ENCODE measurements at regions not wholly inside any gene's neighbourhood (a gene's known extent, or its start where the extent isn't known, plus 50 kb on each side); places are given as distances from the start of the nearest gene placed in this dataset.

DNA sequence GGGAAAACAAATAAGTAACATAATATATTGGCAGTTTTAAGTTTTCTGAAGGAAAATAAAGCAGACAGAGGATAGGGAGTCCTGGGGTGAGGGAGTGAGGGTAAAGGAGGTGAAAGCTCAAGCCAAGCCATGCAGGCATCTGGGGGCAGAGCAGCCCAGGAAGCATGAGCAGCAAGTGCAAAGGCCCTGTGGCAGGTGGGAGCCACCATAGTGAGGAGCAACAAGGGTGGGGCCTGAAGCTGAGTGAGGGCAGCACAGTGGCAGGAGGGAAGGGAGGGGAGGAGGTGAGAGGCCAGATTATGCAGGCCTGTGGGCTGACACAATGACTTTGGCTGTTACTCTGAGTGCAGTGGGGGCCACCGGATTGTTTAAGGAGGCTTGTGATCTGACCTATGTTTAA lies 138.8 kb upstream of the TNR start:
- 82% methylated on average over 1 of the region's 1 CpG for WGBS (ENCODE audit: insufficient coverage)

DNA sequence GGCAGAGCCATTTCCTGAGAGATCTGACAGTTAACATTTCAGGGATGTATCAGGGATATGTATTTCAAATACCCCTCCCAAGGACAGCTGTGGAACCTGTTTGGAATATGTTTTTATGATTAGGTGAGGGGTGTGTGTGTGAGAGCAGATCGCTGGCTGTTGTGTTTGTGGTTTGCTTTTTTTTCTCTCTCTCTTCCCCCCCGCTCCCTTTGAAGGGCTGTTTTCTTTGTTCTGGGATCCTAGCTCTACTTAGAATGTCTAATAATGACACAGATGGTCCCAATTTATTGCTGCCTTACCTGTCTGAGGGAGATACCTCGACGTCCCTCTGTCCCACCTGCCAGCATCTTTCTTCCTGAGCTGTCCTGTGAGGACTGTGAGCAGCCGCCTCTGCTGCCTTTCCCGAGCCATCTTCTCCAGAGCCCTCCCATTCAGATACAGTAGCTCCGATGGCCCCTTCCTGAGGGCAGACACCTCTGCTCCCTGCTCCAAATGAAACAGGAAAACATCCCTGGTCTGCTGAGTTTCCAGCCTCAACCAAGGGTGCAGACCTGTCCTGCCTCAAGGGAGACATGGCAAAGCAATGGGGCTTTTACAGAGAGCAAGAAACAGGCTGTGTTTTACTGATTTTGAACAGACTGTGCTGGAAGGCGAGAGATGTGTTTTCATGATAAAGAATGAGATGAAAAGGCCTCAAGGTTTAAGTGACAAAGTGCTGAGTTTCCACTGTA lies 138.0 kb upstream of the TNR start:
- Histone ChIP-seq H3K4me3 (ENCODE audit: low read length) (no peak overlapping the region), H3K36me3 (ENCODE audit: control insufficient read depth, insufficient read depth, low read length) (no peaks in the 10 kb centered on the region), H3K4me1 (ENCODE audit: control insufficient read depth, insufficient read depth, low read length) (peaks cover 6% of the 10 kb centered on the region), H3K27me3 (ENCODE audit: control insufficient read depth, insufficient read depth, low read length) (no peaks in the 10 kb centered on the region), H3K9me3 (replicated peaks; ENCODE audit: control insufficient read depth, low read depth, low read length) (no peaks in the 10 kb centered on the region), H3K27ac (ENCODE audit: low read length) (no peak overlapping the region)
- 8% methylated on average over 5 of the region's 8 CpGs for WGBS (ENCODE audit: insufficient coverage)
- DNase-seq: no peak

More for the DNA sequence above, 138.8 kb upstream of the TNR start:
- DNase-seq: no peak
- peaks cover 4% of the 10 kb centered on the region for H3K4me1 ChIP-seq (ENCODE audit: control insufficient read depth, insufficient read depth, low read length)
- no peak overlapping the region for H3K27ac ChIP-seq (ENCODE audit: low read length)
- no peak overlapping the region for H3K4me3 ChIP-seq (ENCODE audit: low read length)
- no peaks in the 10 kb centered on the region for H3K9me3 ChIP-seq (replicated peaks; ENCODE audit: control insufficient read depth, low read depth, low read length)
- no peaks in the 10 kb centered on the region for H3K36me3 ChIP-seq (ENCODE audit: control insufficient read depth, insufficient read depth, low read length)
- H3K27me3 ChIP-seq (ENCODE audit: control insufficient read depth, insufficient read depth, low read length): no peaks in the 10 kb centered on the region

DNA sequence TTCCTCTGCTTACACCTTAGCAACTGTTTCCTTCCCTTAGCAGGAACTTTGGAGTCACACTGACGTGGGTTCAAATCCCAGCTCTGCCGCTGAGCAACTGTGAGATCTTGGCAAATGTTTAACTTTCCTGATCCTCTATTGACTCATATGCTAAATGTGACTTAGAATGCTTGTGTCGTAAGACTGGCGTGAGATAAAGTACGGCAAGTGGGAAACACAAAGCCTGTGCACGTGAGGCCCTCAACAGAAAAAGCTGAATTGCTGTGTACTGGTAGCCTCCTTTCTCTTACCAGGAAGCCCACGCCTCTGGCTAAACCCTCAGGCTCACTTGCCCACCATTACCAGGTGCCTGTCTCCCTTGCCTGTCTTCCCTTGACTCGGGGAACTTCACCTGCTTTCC lies 135.4 kb upstream of the TNR start:
- 78% methylated on average over 5 of the region's 8 CpGs for WGBS (ENCODE audit: insufficient coverage)
- no peak for DNase-seq
- Histone ChIP-seq H3K36me3 (ENCODE audit: control insufficient read depth, insufficient read depth, low read length) (no peaks in the 10 kb centered on the region), H3K27ac (ENCODE audit: low read length) (no peak overlapping the region), H3K4me1 (ENCODE audit: control insufficient read depth, insufficient read depth, low read length) (peaks cover 5% of the 10 kb centered on the region), H3K27me3 (ENCODE audit: control insufficient read depth, insufficient read depth, low read length) (no peaks in the 10 kb centered on the region), H3K4me3 (ENCODE audit: low read length) (no peak overlapping the region), H3K9me3 (replicated peaks; ENCODE audit: control insufficient read depth, low read depth, low read length) (no peaks in the 10 kb centered on the region)

GRCh38 chr1:175877939-175878737 lies 134.7 kb upstream of the TNR start:
- H3K36me3 ChIP-seq (ENCODE audit: control insufficient read depth, insufficient read depth, low read length): no peaks in the 10 kb centered on the region
- WGBS (ENCODE audit: insufficient coverage): 84% methylated on average over 16 of the region's 20 CpGs
- H3K27ac ChIP-seq (ENCODE audit: low read length): no peak overlapping the region
- H3K27me3 ChIP-seq (ENCODE audit: control insufficient read depth, insufficient read depth, low read length): no peaks in the 10 kb centered on the region
- H3K9me3 ChIP-seq (replicated peaks; ENCODE audit: control insufficient read depth, low read depth, low read length): no peaks in the 10 kb centered on the region
- no peak for DNase-seq
- H3K4me3 ChIP-seq (ENCODE audit: low read length): no peak overlapping the region
- H3K4me1 ChIP-seq (ENCODE audit: control insufficient read depth, insufficient read depth, low read length): peaks cover 5% of the 10 kb centered on the region

DNA sequence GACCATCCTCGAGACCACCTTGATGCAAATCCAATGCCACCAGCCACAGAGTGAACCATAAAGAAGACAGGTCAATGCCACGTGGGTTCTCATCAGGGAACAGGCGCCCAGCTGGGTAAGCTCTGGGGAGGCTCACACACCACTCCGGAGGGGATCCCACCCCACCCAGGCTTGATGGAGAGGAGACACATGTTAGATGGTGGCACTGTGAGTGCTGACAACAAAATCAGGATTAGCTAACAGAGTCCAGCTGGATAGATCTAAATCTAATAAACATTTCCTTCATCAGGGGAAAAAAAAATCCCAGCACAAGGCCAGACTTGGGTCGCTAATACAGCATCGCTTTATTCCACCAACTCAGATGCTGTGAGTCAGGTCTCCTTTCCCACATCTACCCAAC lies 132.2 kb upstream of the TNR start:
- Histone ChIP-seq H3K9me3 (replicated peaks; ENCODE audit: control insufficient read depth, low read depth, low read length) (no peaks in the 10 kb centered on the region), H3K4me1 (ENCODE audit: control insufficient read depth, insufficient read depth, low read length) (peaks cover 8% of the 10 kb centered on the region), H3K27me3 (ENCODE audit: control insufficient read depth, insufficient read depth, low read length) (no peaks in the 10 kb centered on the region), H3K27ac (ENCODE audit: low read length) (no peak overlapping the region), H3K4me3 (ENCODE audit: low read length) (no peak overlapping the region), H3K36me3 (ENCODE audit: control insufficient read depth, insufficient read depth, low read length) (no peaks in the 10 kb centered on the region)
- no peak for DNase-seq
- 90% methylated on average over 2 of the region's 6 CpGs for WGBS (ENCODE audit: insufficient coverage)

- no peak for DNase-seq
- H3K9me3 ChIP-seq (replicated peaks; ENCODE audit: control insufficient read depth, low read depth, low read length): no peaks in the 10 kb centered on the region
- 88% methylated on average over 1 of the region's 2 CpGs for WGBS (ENCODE audit: insufficient coverage)
- no peak overlapping the region for H3K4me3 ChIP-seq (ENCODE audit: low read length)
- H3K36me3 ChIP-seq (ENCODE audit: control insufficient read depth, insufficient read depth, low read length): no peaks in the 10 kb centered on the region
- H3K27me3 ChIP-seq (ENCODE audit: control insufficient read depth, insufficient read depth, low read length): no peaks in the 10 kb centered on the region
- H3K4me1 ChIP-seq (ENCODE audit: control insufficient read depth, insufficient read depth, low read length): peaks cover 8% of the 10 kb centered on the region
- no peak overlapping the region for H3K27ac ChIP-seq (ENCODE audit: low read length)
Observed at GRCh38 chr1:175874081-175874480, 130.7 kb upstream of the TNR start.

GRCh38 chr1:175873290-175873935 lies 130.0 kb upstream of the TNR start:
- no peaks in the 10 kb centered on the region for H3K9me3 ChIP-seq (replicated peaks; ENCODE audit: control insufficient read depth, low read depth, low read length)
- no peak overlapping the region for H3K4me3 ChIP-seq (ENCODE audit: low read length)
- no peak for DNase-seq
- no peaks in the 10 kb centered on the region for H3K27me3 ChIP-seq (ENCODE audit: control insufficient read depth, insufficient read depth, low read length)
- no peak overlapping the region for H3K27ac ChIP-seq (ENCODE audit: low read length)
- no CpG with 5 or more reads among the region's 6 CpGs for WGBS (ENCODE audit: insufficient coverage)
- peaks cover 8% of the 10 kb centered on the region for H3K4me1 ChIP-seq (ENCODE audit: control insufficient read depth, insufficient read depth, low read length)
- H3K36me3 ChIP-seq (ENCODE audit: control insufficient read depth, insufficient read depth, low read length): no peaks in the 10 kb centered on the region

- Histone ChIP-seq H3K4me1 (ENCODE audit: control insufficient read depth, insufficient read depth, low read length) (peaks cover 8% of the 10 kb centered on the region), H3K9me3 (replicated peaks; ENCODE audit: control insufficient read depth, low read depth, low read length) (no peaks in the 10 kb centered on the region), H3K4me3 (ENCODE audit: low read length) (no peak overlapping the region), H3K36me3 (ENCODE audit: control insufficient read depth, insufficient read depth, low read length) (no peaks in the 10 kb centered on the region), H3K27ac (ENCODE audit: low read length) (no peak overlapping the region), H3K27me3 (ENCODE audit: control insufficient read depth, insufficient read depth, low read length) (no peaks in the 10 kb centered on the region)
- no CpG with 5 or more reads among the region's 4 CpGs for WGBS (ENCODE audit: insufficient coverage)
- DNase-seq: no peak
Observed at GRCh38 chr1:175872588-175872987, 129.2 kb upstream of the TNR start.

GRCh38 chr1:175871647-175872046 lies 128.3 kb upstream of the TNR start:
- no peaks in the 10 kb centered on the region for H3K36me3 ChIP-seq (ENCODE audit: control insufficient read depth, insufficient read depth, low read length)
- H3K9me3 ChIP-seq (replicated peaks; ENCODE audit: control insufficient read depth, low read depth, low read length): no peaks in the 10 kb centered on the region
- H3K27ac ChIP-seq (ENCODE audit: low read length): no peak overlapping the region
- no peak for DNase-seq
- no peaks in the 10 kb centered on the region for H3K27me3 ChIP-seq (ENCODE audit: control insufficient read depth, insufficient read depth, low read length)
- peaks cover 8% of the 10 kb centered on the region for H3K4me1 ChIP-seq (ENCODE audit: control insufficient read depth, insufficient read depth, low read length)
- no peak overlapping the region for H3K4me3 ChIP-seq (ENCODE audit: low read length)
- 94% methylated on average over 2 of the region's 4 CpGs for WGBS (ENCODE audit: insufficient coverage)

DNA sequence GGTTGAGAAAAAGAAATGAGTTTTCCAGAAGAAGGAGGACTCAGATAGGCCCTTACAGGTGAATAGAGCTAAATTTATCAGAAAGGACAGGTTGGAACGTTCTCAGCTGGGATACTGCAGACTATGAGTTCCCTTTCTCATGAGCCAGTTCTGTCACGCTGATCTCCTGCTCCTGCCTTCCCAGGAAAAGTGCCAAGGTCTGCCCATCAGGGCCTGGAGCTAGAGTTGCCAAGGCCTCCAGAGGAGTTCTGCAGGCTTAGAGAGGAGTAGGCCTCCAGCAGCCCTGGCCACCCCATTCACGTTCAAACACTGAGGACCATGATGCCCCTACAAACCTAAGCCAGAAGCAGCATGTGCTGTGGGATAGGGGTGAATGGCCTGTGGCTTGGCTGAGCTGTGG lies 126.8 kb upstream of the TNR start:
- DNase-seq: no peak
- Histone ChIP-seq H3K36me3 (ENCODE audit: control insufficient read depth, insufficient read depth, low read length) (no peaks in the 10 kb centered on the region), H3K4me3 (ENCODE audit: low read length) (no peak overlapping the region), H3K4me1 (ENCODE audit: control insufficient read depth, insufficient read depth, low read length) (peaks cover 5% of the 10 kb centered on the region), H3K27ac (ENCODE audit: low read length) (no peak overlapping the region), H3K9me3 (replicated peaks; ENCODE audit: control insufficient read depth, low read depth, low read length) (no peaks in the 10 kb centered on the region), H3K27me3 (ENCODE audit: control insufficient read depth, insufficient read depth, low read length) (no peaks in the 10 kb centered on the region)
- 67% methylated on average over 2 of the region's 3 CpGs for WGBS (ENCODE audit: insufficient coverage)
